Stomach smooth muscle (tissue), 2 donors: ENCODE measurements at regions not wholly inside any gene's neighbourhood (a gene's known extent, or its start where the extent isn't known, plus 50 kb on each side); places are given as distances from the start of the nearest gene placed in this dataset.

Experiments
- H3K27ac ChIP-seq: one replicate; pipeline ENCODE4 v1.7.0; 2013; ENCODE audit warnings: mild to moderate bottlenecking, low read length, inconsistent platforms
- H3K27me3 ChIP-seq, 2 donors: one replicate each; pipeline ENCODE4 v1.7.0; 2013; ENCODE audit warnings: low read length in 2 of 2; ENCODE audit not compliant: insufficient read depth in 2 of 2, control insufficient read depth in 1 of 2
- H3K36me3 ChIP-seq, 2 donors: one replicate each; pipeline ENCODE4 v1.7.0; 2013; ENCODE audit warnings: low read length in 2 of 2; ENCODE audit not compliant: control insufficient read depth in 2 of 2, insufficient read depth in 2 of 2
- H3K4me1 ChIP-seq: one replicate; pipeline ENCODE4 v1.7.0; 2013; ENCODE audit warnings: low read length; ENCODE audit not compliant: control insufficient read depth, insufficient read depth
- H3K4me3 ChIP-seq, 2 donors: one replicate each; pipeline ENCODE4 v1.7.0; 2013; ENCODE audit warnings: low read length in 2 of 2
- H3K9ac ChIP-seq, 2 donors: one replicate each; pipeline ENCODE4 v1.7.0; 2013; ENCODE audit warnings: low read length in 2 of 2, mild to moderate bottlenecking in 1 of 2
- H3K9me3 ChIP-seq, 2 donors: one replicate each; pipeline ENCODE4 v1.7.0; 2013; ENCODE audit warnings: low read length in 2 of 2; ENCODE audit not compliant: control insufficient read depth in 2 of 2
- donor health status: healthy.
- donor health status: Pancreatic carcinoma.

- no peaks in the 10 kb centered on the region for H3K36me3 ChIP-seq
- no peaks in the 10 kb centered on the region for H3K4me1 ChIP-seq
- H3K27me3 ChIP-seq = no peaks in the 10 kb centered on the region
- no peak overlapping the region for H3K27ac ChIP-seq
- no peaks in the 10 kb centered on the region for H3K9me3 ChIP-seq
- no peak overlapping the region for H3K9ac ChIP-seq
- H3K4me3 ChIP-seq = no peak overlapping the region
These were observed 330.7 kb upstream of the ASIC2 start for GRCh38 chr17:33623841-33624240.

- H3K36me3 ChIP-seq = no peaks in the 10 kb centered on the region
- H3K9ac ChIP-seq = no peak overlapping the region
- no peak overlapping the region for H3K27ac ChIP-seq
- peaks cover 0 to 3% of the 10 kb centered on the region in 2 donors for H3K9me3 ChIP-seq
- H3K4me3 ChIP-seq = no peak overlapping the region
- H3K27me3 ChIP-seq = peaks cover 0 to 5% of the 10 kb centered on the region in 2 donors
- peaks cover 2% of the 10 kb centered on the region for H3K4me1 ChIP-seq
These were observed 335.6 kb upstream of the ASIC2 start for GRCh38 chr17:33628500-33629346.

- Histone ChIP-seq H3K36me3 (no peaks in the 10 kb centered on the region), H3K4me1 (peaks cover 2% of the 10 kb centered on the region), H3K4me3 (no peak overlapping the region), H3K27me3 (peaks cover 0 to 5% of the 10 kb centered on the region in 2 donors), H3K27ac (no peak overlapping the region), H3K9me3 (peaks cover 0 to 3% of the 10 kb centered on the region in 2 donors), H3K9ac (no peak overlapping the region)
These were observed 340.4 kb upstream of the ASIC2 start for GRCh38 chr17:33633446-33633845.

GRCh38 chr17:33637534-33637933, 344.4 kb upstream of the ASIC2 start:
- Histone ChIP-seq H3K9ac (no peak overlapping the region), H3K9me3 (no peaks in the 10 kb centered on the region), H3K27me3 (peaks cover 0 to 7% of the 10 kb centered on the region in 2 donors), H3K27ac (no peak overlapping the region), H3K36me3 (no peaks in the 10 kb centered on the region), H3K4me1 (no peaks in the 10 kb centered on the region), H3K4me3 (no peak overlapping the region)

- peaks cover 0 to 2% of the 10 kb centered on the region in 2 donors for H3K27me3 ChIP-seq
- H3K9ac ChIP-seq = no peak overlapping the region
- H3K4me3 ChIP-seq = no peak overlapping the region
- no peaks in the 10 kb centered on the region for H3K4me1 ChIP-seq
- no peaks in the 10 kb centered on the region for H3K36me3 ChIP-seq
- no peak overlapping the region for H3K27ac ChIP-seq
- H3K9me3 ChIP-seq = no peaks in the 10 kb centered on the region
These were observed 346.2 kb upstream of the ASIC2 start for GRCh38 chr17:33639103-33639880.

GRCh38 chr17:33640629-33641028, 347.5 kb upstream of the ASIC2 start:
- Histone ChIP-seq H3K4me3 (no peak overlapping the region), H3K4me1 (no peaks in the 10 kb centered on the region), H3K27ac (no peak overlapping the region), H3K9me3 (no peaks in the 10 kb centered on the region), H3K36me3 (no peaks in the 10 kb centered on the region), H3K27me3 (peaks cover 0 to 2% of the 10 kb centered on the region in 2 donors), H3K9ac (no peak overlapping the region)

- H3K9ac ChIP-seq = no peak overlapping the region
- H3K4me1 ChIP-seq = no peaks in the 10 kb centered on the region
- H3K27me3 ChIP-seq = peaks cover 0 to 4% of the 10 kb centered on the region in 2 donors
- no peaks in the 10 kb centered on the region for H3K36me3 ChIP-seq
- no peak overlapping the region for H3K4me3 ChIP-seq
- H3K27ac ChIP-seq = no peak overlapping the region
- no peaks in the 10 kb centered on the region for H3K9me3 ChIP-seq
These were observed 348.9 kb upstream of the ASIC2 start for GRCh38 chr17:33642002-33642401.

GRCh38 chr17:33647956-33648355, 354.9 kb upstream of the ASIC2 start:
- no peak overlapping the region for H3K9ac ChIP-seq
- no peaks in the 10 kb centered on the region for H3K36me3 ChIP-seq
- H3K27ac ChIP-seq = no peak overlapping the region
- H3K27me3 ChIP-seq = peaks cover 0 to 6% of the 10 kb centered on the region in 2 donors
- H3K4me1 ChIP-seq = no peaks in the 10 kb centered on the region
- no peak overlapping the region for H3K4me3 ChIP-seq
- H3K9me3 ChIP-seq = no peaks in the 10 kb centered on the region

- Histone ChIP-seq H3K4me1 (no peaks in the 10 kb centered on the region), H3K4me3 (no peak overlapping the region)
These were observed 357.2 kb upstream of the ASIC2 start for GRCh38 chr17:33650304-33650703.

GRCh38 chr17:33651686-33652085, 358.6 kb upstream of the ASIC2 start:
- Histone ChIP-seq H3K9me3 (no peaks in the 10 kb centered on the region), H3K9ac (no peak overlapping the region), H3K27me3 (peaks cover 0 to 8% of the 10 kb centered on the region in 2 donors), H3K27ac (no peak overlapping the region), H3K4me3 (no peak overlapping the region), H3K36me3 (no peaks in the 10 kb centered on the region), H3K4me1 (no peaks in the 10 kb centered on the region)

More at GRCh38 chr17:33650304-33650703, 357.2 kb upstream of the ASIC2 start:
- Histone ChIP-seq H3K36me3 (no peaks in the 10 kb centered on the region), H3K9me3 (no peaks in the 10 kb centered on the region), H3K9ac (no peak overlapping the region), H3K27me3 (peaks cover 0 to 6% of the 10 kb centered on the region in 2 donors), H3K27ac (no peak overlapping the region)
